NCI-H1092 (cell line): ENCODE measurements at regions not wholly inside any gene's neighbourhood (a gene's known extent, or its start where the extent isn't known, plus 50 kb on each side); places are given as distances from the start of the nearest gene placed in this dataset.

Source experiments
- DNase-seq: peaks from one replicate; lab custom pipeline; 2025; lab: John Stamatoyannopoulos, UW

DNA sequence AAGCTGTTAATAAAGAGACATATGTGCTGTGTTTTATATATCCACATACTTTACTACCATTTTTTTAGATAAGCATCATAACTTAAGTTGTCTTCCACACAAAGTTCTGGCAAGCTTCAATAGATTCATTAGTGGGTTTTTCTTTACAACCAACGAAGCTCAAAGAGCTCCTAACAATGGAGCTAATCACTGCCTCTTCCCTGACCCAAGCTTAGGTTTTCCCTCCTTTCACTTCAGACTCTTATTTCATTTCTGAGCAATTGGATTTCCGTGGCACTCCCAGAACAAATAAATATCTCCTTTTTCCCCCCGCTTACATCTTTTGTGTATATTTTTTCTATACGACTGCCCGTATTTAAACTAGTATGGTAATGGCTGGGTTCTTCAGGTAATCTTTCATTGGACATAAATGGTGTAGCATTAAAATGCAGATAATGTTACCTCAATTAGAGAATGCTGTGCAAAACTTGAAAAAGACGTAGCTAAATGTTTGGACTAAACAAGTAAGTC lies 275.5 kb upstream of the TMEM161B start:
- no peak for DNase-seq

DNA sequence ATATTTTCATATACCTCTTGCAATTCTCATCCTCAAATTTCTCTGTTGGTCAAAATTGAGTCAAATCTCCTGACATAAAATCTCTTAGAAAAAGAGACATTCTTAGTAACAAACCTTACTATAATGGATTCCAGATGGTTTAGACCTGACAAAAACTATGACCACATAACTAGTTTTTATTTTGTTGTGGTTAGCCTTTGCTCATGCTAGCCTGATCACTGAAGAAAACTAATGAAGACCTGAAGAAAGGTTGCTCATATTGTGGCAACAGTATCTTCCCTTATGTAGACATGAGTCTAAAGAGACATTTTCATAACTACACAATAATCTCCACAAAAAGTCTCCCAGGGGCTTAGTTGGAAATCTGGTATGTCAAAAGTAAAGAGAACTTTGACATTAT lies 274.1 kb upstream of the TMEM161B start:
- no peak for DNase-seq

DNA sequence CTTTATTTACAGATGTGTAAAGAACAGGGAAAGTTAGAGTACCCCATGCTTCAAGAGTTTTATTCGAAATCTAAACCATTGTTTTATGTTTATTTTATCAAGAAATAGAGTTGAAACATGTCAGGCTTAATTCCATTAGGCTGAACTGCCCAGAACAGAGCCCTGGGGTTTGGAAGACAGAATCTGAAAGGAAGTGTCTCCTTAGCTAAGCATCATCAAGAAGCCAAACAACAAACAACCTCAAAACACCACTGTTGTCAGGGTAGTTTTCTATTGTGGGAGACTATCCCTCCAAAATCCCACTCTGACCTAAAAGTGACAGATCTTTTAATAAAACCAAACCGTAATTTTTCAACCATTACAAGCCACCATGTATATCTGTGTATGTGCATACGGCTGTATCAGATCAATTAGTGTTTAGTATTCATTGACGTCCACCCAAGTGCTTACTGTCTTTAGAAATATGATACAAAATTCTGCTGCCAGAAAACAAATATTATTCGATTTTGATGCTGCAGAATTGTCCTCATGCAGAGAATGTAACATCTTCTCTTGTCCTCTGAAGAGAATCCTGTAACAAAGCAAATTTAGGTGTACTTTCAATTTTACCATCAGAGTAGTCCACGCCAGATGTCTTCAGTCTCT lies 271.9 kb upstream of the TMEM161B start:
- no peak for DNase-seq

DNA sequence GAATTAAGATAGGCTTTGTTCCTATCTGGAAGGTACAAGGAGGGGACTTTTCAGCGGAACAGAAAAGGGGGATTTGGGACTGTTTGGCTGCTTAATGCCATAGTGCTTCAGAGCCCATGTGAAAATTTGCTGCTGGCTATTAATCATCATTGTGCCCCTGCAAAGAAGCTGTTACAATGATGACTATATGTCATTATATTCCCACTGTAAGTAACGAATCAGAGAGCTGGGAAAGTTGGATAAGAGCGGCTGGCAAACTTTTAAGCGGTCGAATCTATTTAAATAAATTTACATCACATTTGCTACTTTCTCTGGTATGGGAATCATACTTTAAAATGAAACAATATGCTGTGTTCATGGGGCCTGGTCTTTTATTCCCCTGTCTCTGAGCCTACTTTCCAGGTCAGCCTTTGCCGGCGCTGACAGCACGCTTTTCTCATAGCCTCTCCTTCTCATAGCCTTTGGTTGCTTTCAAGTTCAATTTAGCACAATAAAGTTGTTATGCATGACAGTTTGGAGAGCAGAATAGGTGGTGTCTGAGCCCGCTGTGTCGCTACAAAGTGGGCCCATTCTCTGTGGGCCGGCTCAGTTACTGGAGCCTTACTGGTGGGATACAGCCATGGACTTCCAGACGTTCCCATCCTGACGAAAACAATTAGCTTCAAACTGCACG lies 271.2 kb upstream of the TMEM161B start:
- no peak for DNase-seq

DNA sequence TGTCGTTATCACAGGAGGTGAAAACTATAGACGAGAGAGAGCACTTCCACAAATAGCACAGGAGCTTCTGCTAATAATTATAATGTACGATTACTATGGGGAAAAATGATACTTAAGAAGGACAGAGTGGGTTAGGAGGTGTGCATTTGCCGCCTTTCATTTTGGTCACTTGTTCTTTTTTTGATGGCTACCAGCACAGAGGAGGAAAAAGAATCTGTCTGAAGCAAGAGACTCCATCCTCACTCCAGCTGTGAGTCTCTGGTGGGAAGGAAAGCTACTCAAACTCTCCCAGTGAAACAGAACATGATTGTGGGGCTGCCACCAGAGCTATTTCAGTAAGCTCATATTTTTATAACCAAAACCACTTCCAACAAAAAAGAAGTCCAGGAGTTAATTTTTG lies 270.4 kb upstream of the TMEM161B start:
- DNase-seq: no peak

DNA sequence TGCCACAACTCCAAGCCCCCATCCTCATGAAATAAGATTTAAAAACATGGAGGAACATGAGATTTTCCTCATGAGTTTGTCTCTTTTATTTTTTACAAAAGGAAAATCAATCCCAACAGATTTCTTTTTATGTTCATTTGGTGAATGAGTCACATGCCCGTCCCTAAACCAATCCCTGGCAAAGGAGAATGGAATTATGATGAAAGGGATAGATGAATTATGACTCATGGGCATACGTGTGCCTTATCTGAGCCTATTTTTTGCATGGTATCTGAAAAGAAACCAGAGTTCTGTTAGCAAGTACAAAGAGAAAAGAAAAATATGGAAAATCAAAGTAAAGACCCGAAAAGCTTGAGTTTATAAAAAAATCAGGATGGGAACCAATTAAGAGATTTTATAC lies 267.5 kb upstream of the TMEM161B start:
- DNase-seq: no peak

DNA sequence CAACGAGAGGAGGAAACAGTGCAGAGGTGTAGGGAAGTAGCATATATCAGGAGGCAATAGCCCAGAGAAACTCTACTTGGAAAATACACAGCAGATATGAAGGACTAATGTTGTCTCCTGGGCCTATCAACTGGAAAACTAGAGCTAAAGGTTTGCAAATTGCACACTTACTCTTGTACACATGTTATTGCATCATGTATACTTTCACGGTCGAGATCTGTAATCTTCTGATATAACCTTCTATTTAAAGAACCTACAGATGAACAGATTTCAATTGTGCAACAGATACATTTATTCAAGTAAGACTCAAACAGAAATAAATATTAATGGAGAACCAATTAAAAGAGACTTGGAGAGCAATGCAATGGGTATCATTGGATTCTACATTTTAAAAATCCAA lies 256.3 kb upstream of the TMEM161B start:
- DNase-seq: no peak

DNA sequence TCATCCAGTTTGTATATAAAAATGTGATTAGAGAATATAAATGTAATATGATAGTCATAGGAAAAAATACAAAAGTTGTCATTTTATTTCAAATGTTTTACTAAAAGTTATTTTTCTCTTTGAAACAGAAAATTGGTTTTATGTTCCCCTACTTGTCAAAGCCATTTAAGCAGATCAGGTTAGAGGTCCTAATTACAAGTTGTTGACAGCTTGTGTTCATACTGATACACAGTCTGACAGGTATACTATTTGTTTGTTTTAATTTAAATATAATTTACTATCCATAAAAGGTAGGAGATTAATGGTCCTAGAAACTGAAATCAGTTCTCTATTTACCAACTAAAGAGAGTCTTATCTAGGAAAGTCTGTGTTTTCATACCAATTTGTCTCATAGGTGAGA lies 250.4 kb upstream of the TMEM161B start:
- no peak for DNase-seq

DNA sequence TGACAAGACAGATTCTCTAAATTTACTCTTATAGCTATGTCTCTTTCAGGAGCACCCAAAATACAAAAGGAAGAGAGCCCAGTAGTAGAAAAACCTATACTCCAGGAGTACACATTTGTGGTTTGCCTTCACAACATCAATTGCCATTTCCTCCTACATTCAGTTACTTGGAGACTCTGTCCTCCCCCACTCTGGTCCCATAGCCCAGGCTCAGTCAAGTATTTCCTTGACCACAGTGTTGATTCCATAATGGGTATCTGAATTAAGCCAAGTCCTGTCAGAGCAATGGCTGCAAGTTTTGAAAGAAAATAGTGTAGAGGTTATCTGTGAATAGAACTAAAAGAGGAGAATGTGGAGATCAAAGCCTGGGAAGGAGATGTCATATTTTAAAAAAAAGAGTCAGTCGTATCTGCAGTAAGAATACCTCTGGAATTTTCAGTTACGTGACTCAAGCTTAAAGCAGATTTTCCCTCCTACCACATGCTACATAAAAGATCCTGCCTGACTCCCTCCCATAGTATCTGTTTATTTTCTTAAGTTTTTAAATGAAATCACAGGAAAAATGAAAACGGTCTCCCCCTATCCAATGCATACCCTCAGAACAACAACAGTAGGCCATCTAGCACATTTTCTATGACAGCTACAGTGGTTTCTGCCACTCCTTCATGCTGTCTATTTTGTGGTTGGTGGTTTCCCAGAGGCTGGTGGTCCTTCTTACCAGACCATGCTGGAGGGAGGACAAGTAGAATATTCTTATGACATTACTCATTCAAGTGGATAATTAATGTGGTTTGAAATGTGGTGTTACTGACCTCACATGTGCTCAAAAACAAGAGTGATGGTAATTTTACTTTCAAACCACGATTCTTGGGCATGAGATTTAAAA lies 249.7 kb upstream of the TMEM161B start:
- no peak for DNase-seq

DNA sequence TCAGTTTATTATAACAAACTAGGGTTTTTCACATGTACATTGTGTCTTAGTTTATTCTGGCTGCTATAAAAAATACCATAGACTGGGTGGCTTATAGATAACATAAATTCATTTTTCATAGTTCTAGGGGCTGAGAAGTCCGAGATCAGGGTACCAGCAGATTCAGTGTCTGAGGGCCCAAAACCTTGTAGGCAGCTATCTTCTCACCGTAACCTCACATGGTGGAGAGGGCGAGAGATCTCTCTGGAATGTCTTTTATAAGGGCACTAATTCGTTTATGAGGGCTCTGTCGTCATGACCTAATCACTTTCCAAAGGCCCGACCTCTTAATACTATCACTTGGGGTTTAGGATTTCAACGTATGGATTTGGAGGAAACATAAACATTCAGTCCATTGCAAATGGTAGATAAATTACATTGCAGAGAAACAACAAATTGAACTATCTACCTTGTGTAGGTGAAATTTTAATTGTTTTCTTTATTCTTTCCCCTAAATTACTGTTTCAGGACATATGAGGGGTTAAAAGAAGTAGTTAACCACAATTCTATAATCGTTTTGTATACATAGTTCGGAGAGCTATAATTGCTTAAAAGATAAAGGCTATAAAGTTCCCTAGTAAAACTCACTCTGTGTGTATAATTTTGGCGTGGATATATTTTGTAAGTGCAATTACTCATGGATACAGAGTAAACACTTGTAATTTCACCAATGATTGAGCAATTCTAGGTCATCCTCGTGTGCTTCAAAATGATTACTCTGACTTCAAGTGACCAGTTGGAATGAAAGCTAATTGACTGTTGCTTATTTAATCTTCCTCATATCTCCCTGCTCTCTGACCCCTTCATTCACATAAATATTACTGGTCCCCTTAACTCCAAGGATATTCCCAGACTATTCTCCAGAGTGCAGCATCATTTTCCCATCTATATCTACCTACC lies 247.5 kb upstream of the TMEM161B start:
- DNase-seq: no peak

DNA sequence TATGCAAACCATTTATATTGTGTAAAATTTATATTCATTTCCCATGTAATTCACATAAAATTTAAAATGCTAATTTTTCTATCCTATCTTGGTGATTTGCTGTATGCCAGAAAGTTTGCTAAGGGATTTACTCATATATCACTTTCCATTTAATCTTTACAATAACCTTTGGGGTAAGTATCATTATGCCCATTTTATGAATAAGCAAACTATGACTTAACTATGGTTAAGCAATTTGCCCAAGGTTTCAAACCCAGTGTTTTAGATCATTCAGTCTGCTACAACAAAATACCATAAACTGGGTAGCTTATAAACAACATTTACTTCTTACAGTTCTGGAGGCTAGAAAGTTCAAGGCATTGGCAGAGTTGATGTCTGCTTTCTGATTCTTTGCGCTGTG lies 246.4 kb upstream of the TMEM161B start:
- no peak for DNase-seq

DNA sequence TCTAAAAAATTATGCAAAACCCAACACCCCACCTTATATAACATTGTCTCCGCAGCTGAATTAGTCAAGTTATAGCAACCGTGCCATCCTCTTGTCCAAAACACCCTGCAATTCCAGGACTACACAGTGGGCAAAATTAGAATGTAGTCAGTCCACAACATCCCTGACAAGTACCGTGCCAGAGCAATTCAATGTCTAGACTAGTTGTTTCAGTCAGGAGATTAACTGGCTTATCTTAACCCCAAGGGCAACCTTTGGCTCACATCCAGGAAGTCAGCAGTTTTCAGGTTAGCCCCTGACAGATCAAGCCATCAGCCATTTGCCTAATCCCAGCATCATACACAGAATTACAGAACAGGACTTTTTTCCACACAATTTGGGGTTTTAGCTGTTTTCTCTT lies 240.8 kb upstream of the TMEM161B start:
- DNase-seq: no peak

DNA sequence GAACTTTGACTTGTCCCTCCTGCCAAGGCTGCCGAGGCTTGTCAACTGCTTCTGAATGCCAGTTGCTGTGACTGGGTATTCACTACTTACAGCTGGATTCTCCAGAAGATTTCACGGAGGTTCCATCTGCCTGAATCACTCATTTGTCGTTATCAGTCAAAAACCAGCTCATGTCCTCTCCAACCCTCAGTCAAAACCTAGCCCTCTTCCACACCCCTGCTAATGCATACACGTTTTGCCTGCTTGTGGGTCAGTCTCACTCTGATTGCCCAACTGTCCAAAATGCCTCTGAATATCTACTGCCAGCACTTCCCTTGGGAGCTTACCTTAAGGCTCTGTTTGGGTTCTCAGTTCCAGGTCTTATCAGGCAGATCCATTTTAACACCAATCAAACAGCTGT lies 238.6 kb upstream of the TMEM161B start:
- DNase-seq: no peak

DNA sequence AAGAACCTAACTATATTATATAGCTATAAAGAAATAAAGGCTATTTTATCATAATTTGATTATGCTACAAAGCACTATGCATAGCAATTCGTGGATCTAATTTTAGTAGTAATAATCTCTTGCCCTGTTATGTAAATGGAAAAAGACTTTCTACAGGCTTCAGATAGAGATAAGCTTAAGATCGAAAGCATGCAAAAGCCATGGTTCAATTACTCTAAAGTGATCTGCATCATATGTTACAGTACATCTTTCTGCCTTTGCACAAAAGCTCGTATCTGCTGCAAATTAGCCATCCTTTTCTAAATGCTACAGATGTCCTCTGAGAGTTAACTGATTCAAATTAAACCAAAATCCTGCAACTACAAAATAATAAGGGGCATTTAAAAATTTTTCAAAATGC lies 234.8 kb upstream of the TMEM161B start:
- no peak for DNase-seq

DNA sequence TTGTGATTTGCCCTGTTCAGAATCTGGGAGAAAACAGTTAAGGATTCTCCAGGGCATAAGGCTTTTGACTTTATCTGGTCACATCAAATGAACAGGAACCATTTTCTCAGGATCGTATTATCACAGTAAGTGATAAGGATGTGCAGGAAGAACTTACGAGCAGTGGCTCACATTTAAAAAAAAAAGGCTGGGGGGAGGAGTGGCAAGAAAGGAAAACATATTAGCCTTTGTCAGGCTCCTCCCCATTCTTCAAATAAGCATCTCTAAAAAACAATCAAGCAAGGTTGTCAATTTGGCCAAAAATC lies 234.3 kb upstream of the TMEM161B start:
- no peak for DNase-seq

DNA sequence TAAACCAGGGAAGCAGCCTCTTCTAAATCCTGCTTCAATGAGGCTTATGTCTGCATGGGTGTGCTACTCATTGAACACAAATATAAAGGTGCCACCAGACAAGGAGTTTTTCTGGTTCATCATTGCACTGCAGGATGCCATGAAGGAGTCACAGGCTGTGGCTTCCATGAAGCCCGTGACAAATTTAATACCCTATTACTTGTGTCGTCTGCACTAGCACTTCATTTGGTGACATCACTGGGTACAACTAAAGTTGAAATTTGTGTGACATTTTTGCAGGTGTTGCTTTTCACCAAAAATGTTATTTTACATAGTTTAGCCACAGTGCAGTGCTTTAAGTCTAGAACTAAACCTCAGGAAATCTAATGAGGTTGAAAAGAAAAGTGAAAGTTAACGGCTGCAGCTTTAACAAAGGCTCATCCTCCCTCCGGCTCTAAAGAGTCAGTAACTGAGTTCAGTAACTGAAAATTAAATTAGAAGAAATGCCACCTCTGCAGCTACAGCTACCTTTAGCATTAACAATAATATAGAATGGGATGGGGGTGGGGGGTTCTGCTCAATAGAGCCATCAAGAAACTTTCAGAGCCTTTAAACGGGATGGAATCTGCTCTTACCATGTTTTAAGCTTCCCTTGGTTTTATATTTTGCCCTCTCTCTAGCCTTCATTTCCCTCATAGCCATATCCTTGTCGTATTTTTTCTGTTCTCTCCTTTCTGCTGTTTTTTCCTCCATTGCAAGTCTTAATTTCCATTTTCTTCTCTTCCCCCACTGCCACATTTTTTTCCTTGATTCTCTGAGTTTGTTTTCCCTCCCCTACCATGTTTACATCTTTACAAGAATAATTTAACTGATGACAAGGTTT lies 233.8 kb upstream of the TMEM161B start:
- no peak for DNase-seq

DNA sequence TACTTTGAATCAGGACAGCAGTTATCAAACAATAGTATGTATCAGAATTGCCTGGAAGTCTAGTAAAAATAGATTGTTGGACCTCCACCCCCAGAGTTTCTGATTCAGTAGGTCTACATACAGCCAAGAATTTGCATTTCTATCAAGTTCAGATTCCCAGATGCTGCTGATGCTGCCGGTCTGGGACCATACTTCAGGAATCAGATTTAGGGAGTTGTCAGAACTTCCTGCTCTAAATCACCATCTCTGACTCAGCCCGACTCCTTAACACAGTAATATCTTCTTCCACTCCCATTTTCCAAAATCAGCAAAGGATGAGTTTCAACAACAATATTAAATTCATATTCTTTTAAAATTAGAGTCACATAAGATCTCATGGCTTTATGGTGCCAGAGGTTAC lies 227.2 kb upstream of the TMEM161B start:
- no peak for DNase-seq

DNA sequence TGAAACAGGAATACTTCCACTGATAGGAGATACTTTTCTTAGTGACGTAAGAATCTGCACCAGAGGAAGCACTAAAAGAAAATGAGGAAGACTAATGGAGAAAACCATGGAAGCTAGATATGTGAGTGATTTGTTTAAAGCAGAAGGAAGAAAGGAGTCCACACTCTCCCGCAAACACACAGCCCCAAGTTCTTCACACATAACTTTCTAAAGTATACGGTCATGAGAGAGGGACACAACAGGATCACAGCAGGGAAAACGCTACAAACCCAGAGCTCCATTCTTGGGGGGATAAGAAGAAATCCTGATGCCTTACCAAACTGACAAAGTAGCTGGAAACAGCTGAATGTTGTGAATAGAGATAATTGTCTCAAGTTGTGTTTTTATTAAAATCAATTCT lies 222.2 kb upstream of the TMEM161B start:
- DNase-seq: no peak

DNA sequence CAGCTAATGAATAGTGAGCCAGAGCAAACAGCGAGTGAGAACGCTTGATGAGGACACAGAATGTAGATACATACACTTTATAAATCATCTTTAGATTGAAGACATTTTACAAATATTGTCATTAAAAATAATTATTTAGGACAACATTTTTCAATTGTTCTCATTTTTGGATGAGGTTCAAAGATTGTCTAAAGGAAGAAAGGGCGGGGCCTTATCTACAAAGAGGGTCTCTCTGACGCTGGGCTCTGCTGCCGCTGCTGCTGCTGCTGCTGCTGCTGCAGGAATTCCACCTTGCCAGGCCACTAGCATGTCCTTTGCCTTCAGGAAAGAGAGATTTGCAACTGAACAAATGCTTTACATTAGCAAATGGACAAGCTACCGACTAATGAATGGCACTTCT lies 220.7 kb upstream of the TMEM161B start:
- DNase-seq: no peak

DNA sequence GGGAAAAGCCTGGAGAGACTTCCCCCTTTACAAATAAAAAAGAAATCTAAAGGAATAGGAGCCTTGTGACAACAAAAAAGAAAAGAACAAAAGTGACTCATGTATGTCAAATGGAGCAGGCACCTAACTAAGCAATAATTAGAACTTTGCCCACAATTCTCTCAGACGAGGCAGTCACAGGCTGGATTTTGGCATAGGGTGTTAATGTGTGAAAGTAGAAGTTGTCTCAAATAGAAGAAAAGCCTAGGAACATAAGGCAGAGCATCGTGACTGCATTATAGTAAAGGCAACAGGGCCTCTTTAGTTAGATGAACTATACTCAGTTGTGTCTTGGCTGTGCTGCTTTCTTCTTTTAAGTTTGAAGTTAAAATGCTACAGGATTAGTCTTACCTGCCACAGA lies 219.9 kb upstream of the TMEM161B start:
- no peak for DNase-seq

DNA sequence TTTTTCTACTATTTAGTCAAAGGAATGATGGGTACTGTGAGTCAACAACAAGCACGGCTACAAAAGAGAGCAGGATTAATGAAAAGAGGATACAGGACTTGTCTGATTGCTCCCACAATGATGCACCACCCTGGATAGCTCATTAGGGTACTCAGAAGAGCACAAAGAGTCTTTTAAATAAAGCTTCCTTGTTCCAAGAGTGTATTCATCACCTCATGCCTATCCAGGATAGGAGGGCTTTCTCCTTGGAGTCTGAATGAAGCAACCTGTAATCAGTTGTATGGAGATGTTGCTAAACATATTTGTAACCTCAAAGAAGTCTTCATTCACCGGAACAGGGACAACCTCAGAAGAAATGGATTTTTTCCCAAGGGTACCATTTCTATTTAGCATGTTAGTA lies 219.5 kb upstream of the TMEM161B start:
- no peak for DNase-seq
